Renal cortex interstitium (tissue), 11 donors: ENCODE measurements at regions not wholly inside any gene's neighbourhood (a gene's known extent, or its start where the extent isn't known, plus 50 kb on each side); places are given as distances from the start of the nearest gene placed in this dataset.
"Not testable (repeated sequence)": the region's sequence is repeated elsewhere in the genome, so short reads cannot be mapped to it uniquely, and the experiment has no call there.

Source experiments
- DNase-seq, 11 donors: peaks; one replicate each; pipeline ENCODE4 v3.0.0-alpha.2; 2013; ENCODE audit warnings: low read depth in 9 of 11, low spot score in 4 of 11; ENCODE audit errors: extremely low read depth in 1 of 11

DNA sequence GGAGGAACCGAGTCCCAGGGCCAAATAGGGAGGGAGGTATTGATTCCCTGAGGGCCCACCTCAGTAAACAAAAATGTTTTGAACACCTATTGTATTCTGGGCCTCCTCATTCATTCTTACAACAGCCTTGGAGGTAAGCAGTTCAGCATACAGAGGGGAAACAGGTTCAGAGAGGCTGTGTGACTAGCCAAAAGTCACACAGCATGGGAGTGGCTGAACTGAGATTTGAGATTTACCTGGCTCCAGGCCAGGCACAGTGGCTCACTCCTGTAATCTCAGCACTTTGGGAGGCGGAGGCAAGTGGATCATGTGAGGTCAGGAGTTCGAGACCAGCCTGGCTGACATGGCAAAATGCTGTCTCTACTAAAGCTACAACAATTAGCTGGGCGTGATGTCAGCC lies 107.2 kb downstream of the TMEM130 start:
- DNase-seq: no peak

DNA sequence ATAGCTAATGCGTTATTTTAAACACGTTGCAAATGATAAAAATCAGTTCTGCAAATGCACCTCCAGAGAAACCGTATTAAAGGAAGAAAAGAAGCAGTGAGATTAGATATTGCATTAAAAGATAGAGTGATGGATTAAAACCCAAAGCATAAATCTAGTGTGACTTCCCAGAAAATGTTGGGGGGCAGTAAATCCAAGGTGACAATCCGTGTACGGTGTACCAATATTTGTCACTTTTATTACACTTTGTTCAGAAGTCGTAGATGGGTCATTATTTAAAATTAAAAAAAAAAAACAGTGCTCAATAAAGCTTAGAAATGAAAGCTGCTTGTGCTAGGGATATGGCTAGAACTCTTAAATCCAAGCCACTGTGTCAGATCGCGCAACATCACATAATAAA lies 106.4 kb downstream of the TMEM130 start:
- no peak for DNase-seq

DNA sequence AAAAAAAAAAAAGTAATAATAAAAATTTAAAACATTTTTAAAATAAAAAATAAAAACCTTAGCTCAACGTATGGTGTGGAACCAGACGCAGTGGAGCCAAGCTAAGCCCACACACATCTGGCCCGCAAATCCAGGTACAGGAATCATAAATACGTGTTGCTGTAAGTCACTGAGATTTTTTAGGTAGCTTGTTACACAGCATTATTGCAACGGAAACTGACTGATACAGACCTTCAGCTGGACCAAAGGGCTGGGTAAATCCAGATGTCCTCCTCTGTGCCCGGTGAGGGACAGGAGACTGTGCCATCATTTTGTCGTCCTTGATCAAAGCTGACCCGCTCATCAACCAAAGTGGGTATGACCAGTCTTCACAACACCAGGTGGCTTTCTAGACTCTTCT lies 104.9 kb downstream of the TMEM130 start:
- no peak for DNase-seq

DNA sequence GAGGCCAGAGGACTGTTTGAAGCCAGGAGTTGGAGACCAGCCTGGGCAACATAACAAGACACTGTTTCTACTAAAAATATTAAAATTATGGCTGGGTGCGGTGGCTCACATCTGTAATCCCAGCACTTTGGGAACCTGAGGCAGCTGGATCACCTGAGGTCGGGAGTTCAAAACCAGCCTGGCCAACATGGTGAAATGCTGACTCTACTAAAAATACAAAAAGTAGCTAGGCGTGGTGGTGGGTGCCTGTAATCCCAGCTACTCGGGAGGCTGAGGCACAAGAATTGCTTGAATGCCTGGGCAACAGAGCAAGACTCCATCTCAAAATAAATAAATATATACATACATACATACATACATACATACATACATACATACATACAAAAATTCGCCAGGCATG lies 99.7 kb downstream of the TMEM130 start:
- not testable (repeated sequence) for DNase-seq

DNA sequence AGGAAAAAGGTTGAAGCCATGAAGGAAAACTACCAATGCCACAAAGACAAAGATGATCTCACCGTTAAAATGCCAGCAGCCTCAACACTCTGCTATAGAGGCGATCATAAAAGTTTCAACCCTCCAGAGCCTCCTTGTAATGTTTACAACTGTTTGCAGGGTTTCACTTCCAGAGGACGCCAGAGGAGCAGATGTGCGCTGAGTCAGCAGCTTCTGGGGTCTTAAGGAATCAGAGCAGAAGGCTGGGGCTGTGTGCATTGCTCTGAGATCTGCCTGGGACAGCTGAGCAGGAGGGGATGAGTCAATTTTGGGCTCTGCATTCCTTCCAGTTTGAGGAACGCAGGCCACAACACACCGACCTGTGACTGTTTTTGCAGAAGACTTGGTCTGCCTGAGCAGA lies 98.3 kb downstream of the TMEM130 start:
- DNase-seq: peak in 9 of 11 donors; percentile 23 to 55 (median 36)

DNA sequence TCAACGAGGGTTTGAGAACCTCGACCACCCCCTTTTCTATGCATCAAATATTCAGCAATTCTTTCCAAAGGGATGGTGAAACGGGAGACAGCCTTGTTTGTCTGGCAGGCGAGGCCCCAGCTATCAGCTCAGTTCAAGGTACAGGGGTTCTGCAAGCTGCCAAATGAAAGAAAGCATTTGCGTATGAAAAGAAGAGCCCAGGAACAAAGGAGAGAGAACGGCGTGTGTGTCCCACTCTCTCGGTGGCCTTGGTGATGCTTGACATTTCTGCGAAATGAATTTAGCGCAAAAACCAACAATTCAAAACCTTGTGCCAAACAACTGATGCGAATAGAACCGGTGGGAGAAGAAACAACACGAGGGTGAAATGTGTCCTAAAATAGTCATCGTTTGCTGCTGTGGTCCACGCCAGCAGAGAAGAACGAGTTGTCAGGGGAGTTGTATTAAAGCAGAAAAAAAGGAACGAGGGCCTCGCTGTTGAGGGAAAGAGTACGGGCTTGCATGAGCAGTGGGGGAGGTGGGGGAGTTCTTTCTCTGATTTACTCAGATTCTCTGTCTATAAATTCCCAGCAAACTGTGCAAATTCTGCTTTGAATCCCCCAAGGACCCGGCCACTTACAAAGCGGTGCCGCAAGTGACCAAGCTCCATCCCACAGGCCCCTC lies 97.7 kb downstream of the TMEM130 start:
- no peak for DNase-seq

DNA sequence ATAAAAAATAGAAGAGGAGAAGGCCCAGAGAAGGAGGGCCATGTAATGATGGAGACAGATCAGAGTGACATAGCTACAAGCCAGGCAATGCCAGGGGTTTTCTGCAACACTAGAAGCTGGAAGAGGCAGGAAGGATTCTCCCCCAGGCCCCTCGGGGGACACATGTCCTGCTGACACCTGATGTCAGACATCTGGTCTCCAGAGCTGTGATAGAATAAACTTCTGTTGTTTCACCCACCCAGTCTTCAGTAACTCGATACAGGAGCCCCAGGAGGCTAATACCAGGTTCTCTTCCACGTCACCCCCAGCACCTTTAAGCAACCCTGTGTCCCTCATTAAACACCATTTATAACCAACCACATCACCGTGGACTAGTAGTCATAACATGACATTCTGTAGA lies 94.9 kb downstream of the TMEM130 start:
- peak in 3 of 11 donors; percentile 26 to 42 (median 31) for DNase-seq

DNA sequence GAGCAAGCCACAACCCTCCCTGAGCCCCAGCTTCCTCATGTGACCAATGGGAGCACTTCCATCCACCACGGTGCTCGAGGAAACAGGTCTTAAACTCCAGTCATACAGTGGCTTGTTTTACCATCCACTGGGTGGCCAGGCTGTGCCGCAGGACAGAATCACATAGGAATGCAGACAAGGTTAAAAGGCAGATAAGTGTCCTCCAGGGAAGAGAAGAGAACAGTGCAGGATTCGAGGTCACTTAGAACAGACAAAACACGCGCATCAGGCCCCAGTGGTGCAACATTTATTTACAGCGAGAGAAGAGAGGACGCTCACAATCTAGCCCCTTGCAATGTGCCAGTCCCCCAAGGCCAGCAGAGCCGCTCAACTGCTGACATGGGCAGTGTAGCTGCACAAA lies 92.8 kb downstream of the TMEM130 start:
- DNase-seq: no peak

DNA sequence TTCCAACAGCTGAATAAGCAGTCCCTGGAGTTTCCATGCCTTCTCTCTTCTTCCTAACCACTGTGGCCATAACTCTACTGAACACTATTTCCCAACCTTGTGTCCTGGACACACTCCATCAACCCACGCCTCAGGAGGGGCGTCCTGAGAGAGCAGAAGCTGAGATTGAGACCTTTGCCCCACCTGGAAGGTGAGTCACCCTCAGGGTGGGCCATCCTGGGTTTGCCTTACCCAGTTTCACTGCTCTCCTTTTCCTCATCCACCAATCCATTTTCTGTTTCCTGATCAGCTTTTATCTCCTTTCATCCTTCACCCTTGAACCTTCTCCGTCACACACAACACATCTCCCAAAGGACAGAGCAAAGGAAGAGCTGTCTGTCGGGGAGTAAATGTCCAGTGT lies 91.4 kb downstream of the TMEM130 start:
- no peak for DNase-seq

DNA sequence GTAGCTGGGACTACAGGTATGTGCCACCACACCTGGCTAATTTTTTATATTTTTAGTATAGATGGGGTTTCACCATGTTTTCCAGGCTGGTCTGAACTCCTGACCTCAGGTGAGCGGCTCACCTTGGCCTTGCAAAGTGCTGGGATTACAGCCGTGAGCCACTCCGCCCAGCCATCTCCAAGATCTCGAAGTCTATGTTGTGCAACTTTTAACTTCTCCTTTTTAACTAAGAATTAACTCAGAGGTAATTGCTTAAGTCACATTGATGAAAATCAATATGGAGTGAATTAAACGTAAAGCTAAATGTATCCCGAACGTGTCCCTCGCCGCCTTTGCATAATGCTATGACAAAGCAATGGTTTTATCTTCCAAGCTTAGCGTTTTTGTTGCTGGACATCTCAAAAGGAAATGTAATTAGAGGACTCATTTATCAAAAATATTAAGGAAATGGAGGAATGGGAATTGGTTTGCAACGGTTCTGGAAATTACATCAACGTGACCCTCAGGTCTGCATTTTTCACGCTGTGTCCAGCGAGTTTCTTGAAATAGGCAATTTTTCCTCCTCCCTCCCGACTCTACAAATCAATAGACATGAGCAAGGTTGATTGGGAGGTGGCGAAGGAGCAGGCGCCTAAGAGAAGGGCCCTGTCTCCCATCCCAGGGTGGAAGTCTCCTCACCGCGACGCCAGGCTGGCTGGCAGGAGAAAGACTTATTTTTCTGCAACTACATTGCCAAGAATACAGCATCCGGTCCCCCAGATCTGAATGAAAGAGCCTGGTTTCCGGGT lies 89.8 kb downstream of the TMEM130 start:
- no peak for DNase-seq

DNA sequence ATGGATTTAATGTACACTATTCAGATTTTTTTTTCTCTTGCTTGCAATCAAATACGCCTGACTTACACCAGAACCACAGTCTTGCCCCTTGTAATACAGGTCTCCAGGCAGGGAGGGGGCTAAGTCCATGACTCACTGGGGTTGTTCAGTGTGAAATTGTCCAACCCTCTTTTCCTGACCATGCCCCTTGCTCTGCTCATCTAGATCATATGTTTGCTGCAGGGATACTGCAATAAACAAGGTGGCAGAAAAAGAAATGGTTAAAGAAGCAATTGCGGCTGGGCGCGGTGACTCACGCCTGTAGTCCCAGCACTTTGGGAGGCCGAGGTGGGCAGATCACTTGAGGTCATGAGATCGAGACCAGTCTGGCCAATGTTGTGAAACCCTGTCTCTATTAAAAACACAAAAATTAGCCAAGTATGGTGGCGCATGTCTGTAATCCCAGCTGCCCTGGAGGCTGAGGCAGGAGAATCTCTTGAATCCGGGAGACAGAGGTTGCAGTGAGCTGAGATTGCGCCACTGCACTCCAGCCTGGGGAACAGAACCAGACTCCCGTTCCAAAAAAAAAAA lies 85.5 kb downstream of the TMEM130 start:
- DNase-seq: no peak

DNA sequence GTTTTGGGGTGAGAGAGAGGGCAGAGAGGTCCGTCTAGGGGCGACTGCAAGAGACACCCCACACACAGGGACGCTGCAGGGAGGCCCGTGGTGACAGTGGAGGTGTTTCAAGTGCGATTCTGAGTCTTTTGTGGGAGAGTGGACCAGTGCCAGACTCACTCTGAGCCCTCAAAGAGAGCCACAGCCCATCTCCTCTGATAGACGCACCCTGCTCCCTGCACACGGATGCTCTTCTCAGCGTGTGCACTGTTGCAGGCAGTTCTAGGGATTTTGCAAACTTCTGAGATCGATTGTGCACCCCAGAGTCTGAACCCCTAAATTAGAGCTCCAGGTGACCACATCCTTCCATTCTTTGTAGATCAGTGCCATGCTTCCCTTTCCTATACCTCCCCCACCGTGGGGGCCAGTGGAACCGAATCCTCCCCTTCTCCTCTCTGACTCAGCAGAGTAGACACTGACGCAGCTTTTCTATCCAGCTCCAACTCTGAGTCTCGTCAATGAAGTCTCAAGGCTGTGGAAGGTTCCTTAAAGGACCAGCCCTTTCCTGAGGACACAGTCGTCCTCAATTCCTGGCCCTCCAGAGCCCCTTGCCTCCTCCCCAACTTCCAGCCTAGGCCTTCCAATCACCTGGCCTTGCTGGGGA lies 83.8 kb downstream of the TMEM130 start:
- no peak for DNase-seq

DNA sequence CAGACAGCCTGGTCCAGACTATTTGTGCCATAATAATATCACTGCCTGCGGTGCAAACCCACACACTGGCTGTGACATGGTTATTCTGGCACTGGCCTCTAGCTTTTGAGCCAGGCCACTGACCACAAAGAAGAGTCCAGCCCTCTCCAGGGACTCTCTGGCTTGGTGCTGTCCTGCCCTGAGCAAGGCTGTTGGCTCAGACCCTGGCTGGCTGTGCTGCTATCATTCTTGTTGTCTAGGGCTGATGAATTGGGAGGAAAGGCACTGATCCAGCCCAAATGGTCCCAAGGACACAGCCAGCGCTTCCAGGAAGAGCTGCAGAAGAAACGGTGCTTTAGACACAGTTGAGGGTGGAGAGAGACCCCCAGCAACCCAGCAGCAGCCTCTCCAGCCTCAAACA lies 80.8 kb downstream of the TMEM130 start:
- no peak for DNase-seq

DNA sequence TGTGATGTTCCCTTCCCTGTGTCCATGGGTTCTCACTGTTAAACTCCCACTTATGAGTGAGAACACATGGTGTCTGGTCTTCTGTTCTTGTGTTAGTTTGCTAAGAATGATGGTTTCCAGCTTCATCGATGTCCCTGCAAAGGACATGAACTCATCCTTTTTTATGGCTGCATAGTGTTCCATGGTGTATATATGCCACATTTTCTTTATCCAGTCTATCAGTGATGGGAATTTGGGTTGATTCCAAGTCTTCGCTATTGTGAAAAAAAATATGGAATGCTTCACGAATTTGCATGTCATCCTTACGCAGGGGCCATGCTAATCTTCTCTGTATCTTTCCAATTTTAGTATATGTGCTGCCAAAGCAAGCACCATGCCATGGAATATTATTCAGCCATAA lies 75.4 kb downstream of the TMEM130 start:
- not testable (repeated sequence) for DNase-seq

DNA sequence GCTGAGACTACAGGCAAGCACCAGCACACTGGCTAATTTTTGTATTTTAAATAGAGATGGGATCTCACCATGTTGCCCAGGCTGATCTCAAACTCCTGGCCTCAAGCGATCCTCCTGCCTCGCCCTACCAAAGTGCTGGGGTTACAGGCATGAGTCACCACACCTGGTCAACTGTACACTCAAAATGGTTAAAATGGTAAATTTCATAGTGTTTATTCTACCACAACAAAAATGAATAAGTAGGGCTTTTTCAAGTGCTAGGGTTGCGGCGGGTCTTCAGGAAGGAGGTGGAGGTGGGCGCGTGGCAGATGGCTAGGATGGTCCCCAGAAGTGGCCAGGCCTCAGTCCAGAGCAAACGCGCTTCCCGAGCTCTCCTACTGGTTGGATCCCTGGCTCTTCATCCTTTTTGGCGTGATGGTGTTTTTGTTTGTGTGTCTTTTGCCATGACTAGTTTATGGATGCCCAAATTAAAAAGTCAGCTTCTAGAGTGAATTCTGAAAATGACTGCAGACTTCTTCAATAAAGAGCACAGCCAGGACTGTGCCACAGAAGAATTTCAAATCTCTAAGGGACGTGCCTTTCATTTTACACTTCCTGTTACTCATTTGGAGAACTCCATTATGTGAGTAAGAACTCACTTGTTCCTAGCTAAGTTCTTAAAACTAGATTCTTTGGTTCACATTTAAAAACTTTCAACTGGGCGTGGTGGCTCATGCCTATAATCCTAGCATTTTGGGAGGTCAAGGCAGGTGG lies 73.9 kb downstream of the TMEM130 start:
- DNase-seq: no peak
